ENCODE measurements at regions not wholly inside any gene's neighbourhood (a gene's known extent, or its start where the extent isn't known, plus 50 kb on each side); places are given as distances from the start of the nearest gene placed in this dataset.

GRCh38 chr12:4156317-4156716, 117.2 kb upstream of the CCND2 start:
- TF ChIP-seq CTCF (IDR thresholded peaks at IDR 0.05; ENCODE audit: low read length), result no peak
- TF ChIP-seq EZH2 (IDR thresholded peaks at IDR 0.05; ENCODE audit: borderline replicate concordance, low read length), result no peak

All from OCI-LY1 (cell line).